ENCODE measurements at regions not wholly inside any gene's neighbourhood (a gene's known extent, or its start where the extent isn't known, plus 50 kb on each side); places are given as distances from the start of the nearest gene placed in this dataset.

GRCh38 chr10:111131168-111131799 lies 54.5 kb downstream of the ADRA2A start:
- DNase-seq, result no peak

- DNase-seq, result no peak
Measured at GRCh38 chr10:111137007-111137406, 60.2 kb downstream of the ADRA2A start.

- no peak for DNase-seq
Measured at GRCh38 chr10:111137587-111137986, 60.8 kb downstream of the ADRA2A start.

- no peak for DNase-seq
Measured at GRCh38 chr10:111138544-111138943, 61.7 kb downstream of the ADRA2A start.

GRCh38 chr10:111139567-111139966 lies 62.7 kb downstream of the ADRA2A start:
- no peak for DNase-seq

- no peak for DNase-seq
Measured at GRCh38 chr10:111142092-111142768, 65.4 kb downstream of the ADRA2A start.

GRCh38 chr10:111146025-111146640 lies 69.3 kb downstream of the ADRA2A start:
- no peak for DNase-seq

GRCh38 chr10:111148025-111148424 lies 71.2 kb downstream of the ADRA2A start:
- no peak for DNase-seq

GRCh38 chr10:111148440-111148839 lies 71.6 kb downstream of the ADRA2A start:
- DNase-seq, result no peak

- DNase-seq, result no peak
Measured at GRCh38 chr10:111150691-111151090, 73.9 kb downstream of the ADRA2A start.

- DNase-seq, result no peak
Measured at GRCh38 chr10:111151595-111152307, 74.9 kb downstream of the ADRA2A start.

- DNase-seq, result no peak
Measured at GRCh38 chr10:111156754-111157153, 79.9 kb downstream of the ADRA2A start.

GRCh38 chr10:111158595-111158994 lies 81.8 kb downstream of the ADRA2A start:
- no peak for DNase-seq

GRCh38 chr10:111161109-111161874 lies 84.5 kb downstream of the ADRA2A start:
- no peak for DNase-seq

GRCh38 chr10:111171183-111171582 lies 94.4 kb downstream of the ADRA2A start:
- DNase-seq, result no peak

GRCh38 chr10:111175787-111176186 lies 99.0 kb downstream of the ADRA2A start:
- DNase-seq, result no peak

- DNase-seq, result no peak
Measured at GRCh38 chr10:111177379-111177778, 100.5 kb downstream of the ADRA2A start.

- DNase-seq, result no peak
Measured at GRCh38 chr10:111179514-111179913, 102.7 kb downstream of the ADRA2A start.

- no peak for DNase-seq
Measured at GRCh38 chr10:111186358-111186757, 109.5 kb downstream of the ADRA2A start.

- no peak for DNase-seq
Measured at GRCh38 chr10:111187096-111187495, 110.3 kb downstream of the ADRA2A start.

GRCh38 chr10:111199587-111199986 lies 122.8 kb downstream of the ADRA2A start:
- DNase-seq, result no peak

GRCh38 chr10:111200505-111201186 lies 123.8 kb downstream of the ADRA2A start:
- peak; percentile 27 for DNase-seq
